H9 (cell line): ENCODE measurements at regions not wholly inside any gene's neighbourhood (a gene's known extent, or its start where the extent isn't known, plus 50 kb on each side); places are given as distances from the start of the nearest gene placed in this dataset.

Experiments used
- DNase-seq: peaks from one replicate; pipeline ENCODE4 v3.0.0-alpha.2; 2017
- H2AFZ ChIP-seq: one replicate; pipeline ENCODE4 v1.6.1; 2013; ENCODE audit warnings: mild to moderate bottlenecking, low read length, control low read depth, moderate library complexity
- H2AK5ac ChIP-seq: 2 replicates; pipeline ENCODE4 v1.6.1; 2013; ENCODE audit warnings: low read length, control low read depth, mixed read lengths; ENCODE audit not compliant: insufficient read length
- H2BK120ac ChIP-seq: one replicate; pipeline ENCODE4 v1.6.1; 2013; ENCODE audit warnings: low read depth, mild to moderate bottlenecking, low read length, control low read depth, inconsistent platforms; ENCODE audit not compliant: poor library complexity, severe bottlenecking
- H2BK12ac ChIP-seq: 2 replicates; pipeline ENCODE4 v1.6.1; 2013; ENCODE audit warnings: low read length, control low read depth, mixed read lengths, low read depth; ENCODE audit not compliant: insufficient read length
- H2BK15ac ChIP-seq: 2 replicates; pipeline ENCODE4 v1.6.1; 2013; ENCODE audit warnings: low read depth, low read length, control low read depth
- H2BK20ac ChIP-seq: one replicate; pipeline ENCODE4 v1.6.1; 2013; ENCODE audit warnings: low read depth, mild to moderate bottlenecking, low read length, control low read depth, inconsistent platforms; ENCODE audit not compliant: poor library complexity, severe bottlenecking
- H2BK5ac ChIP-seq: 2 replicates; pipeline ENCODE4 v1.6.1; 2013; ENCODE audit warnings: low read length, control low read depth, mixed read lengths; ENCODE audit not compliant: insufficient read length
- H3K14ac ChIP-seq: 2 replicates; pipeline ENCODE4 v1.6.1; 2013; ENCODE audit warnings: low read length, control low read depth; ENCODE audit not compliant: insufficient read depth
- H3K18ac ChIP-seq: 2 replicates; pipeline ENCODE4 v1.6.1; 2013; ENCODE audit warnings: low read depth, mild to moderate bottlenecking, mixed read lengths, low read length, control low read depth; ENCODE audit not compliant: insufficient read length
- H3K23ac ChIP-seq: 2 replicates; pipeline ENCODE4 v1.6.1; 2013; ENCODE audit warnings: low read length, control low read depth, mixed read lengths, low read depth; ENCODE audit not compliant: insufficient read length
- H3K23me2 ChIP-seq: 2 replicates; pipeline ENCODE4 v1.6.1; 2013; ENCODE audit warnings: low read depth, mild to moderate bottlenecking, mixed read lengths, low read length, control low read depth; ENCODE audit not compliant: insufficient read length, poor library complexity, severe bottlenecking
- H3K27ac ChIP-seq: 2 replicates; pipeline ENCODE4 v1.5.1; 2013; ENCODE audit warnings: low read length, control low read depth, mixed read lengths, low read depth; ENCODE audit not compliant: insufficient read length
- H3K27me3 ChIP-seq: 2 replicates; pipeline ENCODE4 v1.6.1; 2013; ENCODE audit warnings: low read length, control low read depth, inconsistent platforms; ENCODE audit not compliant: insufficient read depth
- H3K4ac ChIP-seq: 2 replicates; pipeline ENCODE4 v1.6.1; 2013; ENCODE audit warnings: low read depth, mild to moderate bottlenecking, control low read depth, inconsistent platforms, low read length, moderate library complexity
- H3K4me1 ChIP-seq: 2 replicates; pipeline ENCODE4 v1.6.1; 2013; ENCODE audit warnings: low read length, control low read depth, inconsistent platforms; ENCODE audit not compliant: insufficient read depth
- H3K4me2 ChIP-seq: 2 replicates; pipeline ENCODE4 v1.6.1; 2013; ENCODE audit warnings: low read length, control low read depth, mixed read lengths; ENCODE audit not compliant: insufficient read length, insufficient read depth
- H3K56ac ChIP-seq: 2 replicates; pipeline ENCODE4 v1.6.1; 2013; ENCODE audit warnings: low read depth, mild to moderate bottlenecking, mixed read lengths, low read length, control low read depth; ENCODE audit not compliant: insufficient read length
- H3K79me1 ChIP-seq: 2 replicates; pipeline ENCODE4 v1.6.1; 2013; ENCODE audit warnings: low read depth, mild to moderate bottlenecking, moderate library complexity, low read length, control low read depth, inconsistent platforms; ENCODE audit not compliant: insufficient read depth, poor library complexity, severe bottlenecking
- H3K79me2 ChIP-seq: 2 replicates; pipeline ENCODE4 v1.6.1; 2013; ENCODE audit warnings: low read length, control low read depth, inconsistent platforms; ENCODE audit not compliant: insufficient read depth
- H3K9ac ChIP-seq: 2 replicates; pipeline ENCODE4 v1.6.1; 2013; ENCODE audit warnings: low read length, control low read depth, mixed read lengths; ENCODE audit not compliant: insufficient read length; ENCODE audit errors: extremely low read depth
- H3K9me3 ChIP-seq: one replicate; pipeline ENCODE4 v1.6.1; 2013; ENCODE audit warnings: low read depth, low read length, inconsistent platforms; ENCODE audit not compliant: control insufficient read depth
- H3T11ph ChIP-seq: one replicate; pipeline ENCODE4 v1.6.1; 2013; ENCODE audit warnings: mild to moderate bottlenecking, low read length, control low read depth, inconsistent platforms
- H4K20me1 ChIP-seq: one replicate; pipeline ENCODE4 v1.6.1; 2013; ENCODE audit not compliant: control insufficient read depth, insufficient read length, insufficient read depth
- H4K5ac ChIP-seq: 2 replicates; pipeline ENCODE4 v1.6.1; 2013; ENCODE audit warnings: low read depth, mild to moderate bottlenecking, mixed read lengths, low read length, control low read depth; ENCODE audit not compliant: insufficient read length
- H4K8ac ChIP-seq: replicated peaks from 2 replicates; pipeline ENCODE4 v1.6.1; 2013; ENCODE audit warnings: low read length, control low read depth, mixed read lengths, low read depth; ENCODE audit not compliant: insufficient read length
- H4K91ac ChIP-seq: 2 replicates; pipeline ENCODE4 v1.6.1; 2013; ENCODE audit warnings: low read depth, mild to moderate bottlenecking, moderate library complexity, mixed read lengths, low read length, control low read depth; ENCODE audit not compliant: insufficient read length
- H3K27ac Mint-ChIP-seq, 3 experiments: 2 replicates in 2 of 3; 3 replicates in 1 of 3; pipeline ENCODE4 v1.8.0; 2020 to 2021; ENCODE audit warnings: mixed read lengths in 3 of 3, mild to moderate bottlenecking in 1 of 3, moderate library complexity in 1 of 3
- H3K27me3 Mint-ChIP-seq: 2 replicates; pipeline ENCODE4 v1.8.0; 2021; ENCODE audit warnings: low read depth, mild to moderate bottlenecking, moderate library complexity, mixed read lengths
- H3K36me3 Mint-ChIP-seq, 3 experiments: 2 replicates in 2 of 3; 3 replicates in 1 of 3; pipeline ENCODE4 v1.8.0; 2020 to 2021; ENCODE audit warnings: low read depth in 3 of 3, mixed read lengths in 3 of 3; ENCODE audit not compliant: insufficient read depth in 1 of 3
- H3K4me1 Mint-ChIP-seq, 2 experiments: 2 replicates each; pipeline ENCODE4 v1.8.0; 2020; ENCODE audit warnings: mixed read lengths in 2 of 2
- H3K4me3 Mint-ChIP-seq, 2 experiments: 2 replicates in 1 of 2; 3 replicates in 1 of 2; pipeline ENCODE4 v1.8.0; 2020 to 2021; ENCODE audit warnings: mild to moderate bottlenecking in 2 of 2, mixed read lengths in 2 of 2, moderate library complexity in 1 of 2
- H3K9me3 Mint-ChIP-seq, 2 experiments: 2 replicates in 1 of 2; 3 replicates in 1 of 2; pipeline ENCODE4 v1.8.0; 2020; ENCODE audit warnings: mild to moderate bottlenecking in 2 of 2, mixed read lengths in 2 of 2, moderate library complexity in 1 of 2
- CTCF ChIP-seq: fragments of 200-600 bp; sonication (generic); conservative IDR thresholded peaks from 3 replicates; pipeline ENCODE4 v1.8.0; 2021; ENCODE audit warnings: antibody characterized with exemption, mild to moderate bottlenecking
- WGBS: extraction: QIAGEN DNeasy Blood & Tissue Kit; methylation state at CpG from one replicate; pipeline ENCODE4 v1.1.7; 2013; ENCODE audit warnings: missing lambda C conversion rate, low lambda C conversion rate, mixed read lengths; ENCODE audit not compliant: insufficient read length; ENCODE audit errors: extremely low coverage; 5-methylcytosine and 5-hydroxymethylcytosine counted together

GRCh38 chr14:28365510-28365909, 401.1 kb upstream of the FOXG1 start:
- Histone ChIP-seq H3K4me2 (no peak overlapping the region), H2BK20ac (no peak overlapping the region), H2BK120ac (no peak overlapping the region), H4K5ac (no peak overlapping the region), H3K23ac (no peak overlapping the region), H4K91ac (no peak overlapping the region), H3K79me1 (no peaks in the 10 kb centered on the region), H3K79me2 (no peaks in the 10 kb centered on the region), H3K27ac (no peak overlapping the region), H3K14ac (no peak overlapping the region), H2BK15ac (no peak overlapping the region), H3K23me2 (no peaks in the 10 kb centered on the region), H3K4me1 (no peaks in the 10 kb centered on the region), H2BK12ac (no peak overlapping the region), H2AK5ac (no peak overlapping the region), H3K56ac (no peak overlapping the region), H4K8ac (no peak overlapping the region), H3K27me3 (no peaks in the 10 kb centered on the region), H2BK5ac (no peak overlapping the region), H3K4ac (no peak overlapping the region), H3T11ph (no peak overlapping the region), H3K9me3 (no peaks in the 10 kb centered on the region), H3K18ac (no peak overlapping the region), H4K20me1 (no peaks in the 10 kb centered on the region), H3K9ac (no peak overlapping the region), H2AFZ (no peak overlapping the region)
- Mint-ChIP-seq H3K27ac (no peak overlapping the region), H3K36me3 (peaks cover 0 to 27% (median 14%) of the 10 kb centered on the region in 3 experiments; a peak in 6 of 7 replicates), H3K27me3 (no peaks in the 10 kb centered on the region; the same call in 1 of the 2 replicates), H3K4me3 (no peak overlapping the region), H3K4me1 (no peaks in the 10 kb centered on the region), H3K9me3 (peaks cover 24 to 36% of the 10 kb centered on the region in 2 experiments)
- TF ChIP-seq CTCF, result no peak
- WGBS, result no CpG with 5 or more reads among the region's 5 CpGs
- DNase-seq, result no peak
